ENCODE measurements at regions not wholly inside any gene's neighbourhood (a gene's known extent, or its start where the extent isn't known, plus 50 kb on each side); places are given as distances from the start of the nearest gene placed in this dataset.

GRCh38 chr11:88040148-88040496 is 135.1 kb downstream of the RAB38 start:
- H3K4me1 ChIP-seq (ENCODE audit: control insufficient read depth, insufficient read depth, low read length), result no peaks in the 10 kb centered on the region
- H3K9me3 Mint-ChIP-seq, result no peaks in the 10 kb centered on the region
- DNase-seq (no peak), ATAC-seq (no peak)
- H3K27me3 Mint-ChIP-seq (ENCODE audit: low read depth in 2 of 2), result peaks cover 16 to 46% of the 10 kb centered on the region in 2 donors
- H3K4me1 Mint-ChIP-seq, result no peaks in the 10 kb centered on the region
- no peaks in the 10 kb centered on the region for H3K36me3 Mint-ChIP-seq
- no peaks in the 10 kb centered on the region for H3K27me3 ChIP-seq (ENCODE audit: control insufficient read depth, insufficient read depth, low read length)
- no peak overlapping the region for H3K4me3 Mint-ChIP-seq
- intact Hi-C loops (cut with micrococcal nuclease), result no loop called here
- H3K27ac Mint-ChIP-seq, result no peak overlapping the region
- no peaks in the 10 kb centered on the region for H3K9me3 ChIP-seq (ENCODE audit: control insufficient read depth, insufficient read depth, low read length)
- H3K27ac ChIP-seq (ENCODE audit: low read length), result no peak overlapping the region
- no peak overlapping the region for H3K4me3 ChIP-seq (ENCODE audit: low read length)
- no peaks in the 10 kb centered on the region for H3K36me3 ChIP-seq (ENCODE audit: control insufficient read depth, insufficient read depth, low read length)
- TF ChIP-seq, protein P1, sequence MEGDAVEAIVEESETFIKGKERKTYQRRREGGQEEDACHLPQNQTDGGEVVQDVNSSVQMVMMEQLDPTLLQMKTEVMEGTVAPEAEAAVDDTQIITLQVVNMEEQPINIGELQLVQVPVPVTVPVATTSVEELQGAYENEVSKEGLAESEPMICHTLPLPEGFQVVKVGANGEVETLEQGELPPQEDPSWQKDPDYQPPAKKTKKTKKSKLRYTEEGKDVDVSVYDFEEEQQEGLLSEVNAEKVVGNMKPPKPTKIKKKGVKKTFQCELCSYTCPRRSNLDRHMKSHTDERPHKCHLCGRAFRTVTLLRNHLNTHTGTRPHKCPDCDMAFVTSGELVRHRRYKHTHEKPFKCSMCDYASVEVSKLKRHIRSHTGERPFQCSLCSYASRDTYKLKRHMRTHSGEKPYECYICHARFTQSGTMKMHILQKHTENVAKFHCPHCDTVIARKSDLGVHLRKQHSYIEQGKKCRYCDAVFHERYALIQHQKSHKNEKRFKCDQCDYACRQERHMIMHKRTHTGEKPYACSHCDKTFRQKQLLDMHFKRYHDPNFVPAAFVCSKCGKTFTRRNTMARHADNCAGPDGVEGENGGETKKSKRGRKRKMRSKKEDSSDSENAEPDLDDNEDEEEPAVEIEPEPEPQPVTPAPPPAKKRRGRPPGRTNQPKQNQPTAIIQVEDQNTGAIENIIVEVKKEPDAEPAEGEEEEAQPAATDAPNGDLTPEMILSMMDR (IDR thresholded peaks at IDR 0.05), result no peak
- WGBS (ENCODE audit: insufficient coverage), result 90% methylated on average over 1 of the region's 1 CpG

DNA sequence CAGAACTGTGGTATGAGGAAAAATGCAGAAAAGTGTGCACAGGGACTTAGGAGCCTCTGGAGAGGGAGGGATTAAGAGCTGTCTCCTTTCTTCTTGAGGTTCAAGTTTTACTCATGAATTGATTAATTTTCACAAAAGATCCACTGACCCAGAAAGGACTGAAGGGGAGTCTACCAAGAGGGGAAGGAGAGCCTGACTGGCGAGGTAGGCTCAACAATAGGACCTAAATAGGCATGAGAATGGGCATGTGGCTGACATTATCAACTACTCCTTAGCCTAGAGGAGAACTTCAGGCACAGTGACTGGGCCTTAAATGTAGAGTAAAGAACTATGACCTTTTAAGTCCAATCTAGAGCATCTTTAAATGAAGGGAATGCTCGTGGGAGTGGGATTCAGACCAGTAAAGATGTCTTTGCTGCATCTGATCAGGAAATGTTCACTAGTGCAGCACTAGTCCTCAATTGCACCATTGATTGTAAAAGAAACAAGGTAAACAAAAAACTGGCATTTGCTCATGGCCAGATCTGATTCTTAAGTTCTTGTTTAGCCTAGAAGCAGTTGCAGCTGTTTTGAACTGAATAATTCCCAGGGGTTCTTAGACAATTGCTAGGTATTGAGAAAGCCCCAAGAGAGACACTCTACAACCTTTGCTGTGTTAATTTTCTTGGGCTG is 135.6 kb downstream of the RAB38 start:
- intact Hi-C loops (cut with micrococcal nuclease), result no loop called here
- 61% methylated on average over 2 of the region's 2 CpGs for WGBS (ENCODE audit: insufficient coverage)
- ATAC-seq (no peak), DNase-seq (no peak)
- H3K36me3 Mint-ChIP-seq, result no peaks in the 10 kb centered on the region
- Histone ChIP-seq H3K4me1 (ENCODE audit: control insufficient read depth, insufficient read depth, low read length) (no peaks in the 10 kb centered on the region), H3K27me3 (ENCODE audit: control insufficient read depth, insufficient read depth, low read length) (no peaks in the 10 kb centered on the region), H3K27ac (ENCODE audit: low read length) (no peak overlapping the region), H3K9me3 (ENCODE audit: control insufficient read depth, insufficient read depth, low read length) (no peaks in the 10 kb centered on the region), H3K4me3 (ENCODE audit: low read length) (no peak overlapping the region), H3K36me3 (ENCODE audit: control insufficient read depth, insufficient read depth, low read length) (no peaks in the 10 kb centered on the region)
- no peak overlapping the region for H3K27ac Mint-ChIP-seq
- H3K4me1 Mint-ChIP-seq, result no peaks in the 10 kb centered on the region
- no peaks in the 10 kb centered on the region for H3K9me3 Mint-ChIP-seq
- H3K27me3 Mint-ChIP-seq (ENCODE audit: low read depth in 2 of 2), result peaks cover 16 to 45% of the 10 kb centered on the region in 2 donors
- no peak overlapping the region for H3K4me3 Mint-ChIP-seq
- TF ChIP-seq, protein P1 (IDR thresholded peaks at IDR 0.05), result no peak

GRCh38 chr11:88038063-88038462 is 137.2 kb downstream of the RAB38 start:
- Mint-ChIP-seq H3K4me3 (no peak overlapping the region), H3K9me3 (peaks cover 0 to 2% of the 10 kb centered on the region in 2 donors), H3K36me3 (no peaks in the 10 kb centered on the region), H3K27me3 (ENCODE audit: low read depth in 2 of 2) (peaks cover 12 to 39% of the 10 kb centered on the region in 2 donors), H3K4me1 (no peaks in the 10 kb centered on the region), H3K27ac (no peak overlapping the region)
- no peak for ATAC-seq
- Histone ChIP-seq H3K9me3 (ENCODE audit: control insufficient read depth, insufficient read depth, low read length) (no peaks in the 10 kb centered on the region), H3K4me1 (ENCODE audit: control insufficient read depth, insufficient read depth, low read length) (no peaks in the 10 kb centered on the region), H3K36me3 (ENCODE audit: control insufficient read depth, insufficient read depth, low read length) (no peaks in the 10 kb centered on the region), H3K4me3 (ENCODE audit: low read length) (no peak overlapping the region), H3K27ac (ENCODE audit: low read length) (no peak overlapping the region), H3K27me3 (ENCODE audit: control insufficient read depth, insufficient read depth, low read length) (no peaks in the 10 kb centered on the region)
- TF ChIP-seq, protein P1 (IDR thresholded peaks at IDR 0.05), result no peak
- WGBS (ENCODE audit: insufficient coverage), result no CpG with 5 or more reads among the region's 2 CpGs
- intact Hi-C loops (cut with micrococcal nuclease), result no loop called here
- no peak for DNase-seq

- Mint-ChIP-seq H3K4me1 (no peaks in the 10 kb centered on the region), H3K27ac (no peak overlapping the region), H3K9me3 (peaks cover 0 to 2% of the 10 kb centered on the region in 2 donors), H3K4me3 (no peak overlapping the region), H3K36me3 (no peaks in the 10 kb centered on the region), H3K27me3 (ENCODE audit: low read depth in 2 of 2) (peaks cover 9 to 32% of the 10 kb centered on the region in 2 donors)
- Histone ChIP-seq H3K4me3 (ENCODE audit: low read length) (no peak overlapping the region), H3K4me1 (ENCODE audit: control insufficient read depth, insufficient read depth, low read length) (no peaks in the 10 kb centered on the region), H3K27ac (ENCODE audit: low read length) (no peak overlapping the region), H3K27me3 (ENCODE audit: control insufficient read depth, insufficient read depth, low read length) (no peaks in the 10 kb centered on the region), H3K9me3 (ENCODE audit: control insufficient read depth, insufficient read depth, low read length) (no peaks in the 10 kb centered on the region), H3K36me3 (ENCODE audit: control insufficient read depth, insufficient read depth, low read length) (no peaks in the 10 kb centered on the region)
- DNase-seq, result no peak
- no peak for ATAC-seq
- intact Hi-C loops (cut with micrococcal nuclease), result no loop called here
- TF ChIP-seq, protein P1 (IDR thresholded peaks at IDR 0.05), result no peak
Measured at GRCh38 chr11:88036701-88037100, 138.5 kb downstream of the RAB38 start.

Measured in natural killer cell (primary cell).